Upper lobe of left lung (tissue), 6 donors: ENCODE measurements at regions not wholly inside any gene's neighbourhood (a gene's known extent, or its start where the extent isn't known, plus 50 kb on each side); places are given as distances from the start of the nearest gene placed in this dataset.

Experiments used
- ATAC-seq, 2 donors: fragments of 200-7000 bp; cut with Tn5 transposase; one replicate each; pipeline ENCODE4 v1.9.1; 2022; ENCODE audit warnings: mild to moderate bottlenecking in 2 of 2, moderate library complexity in 2 of 2; ENCODE audit not compliant: low FRiP score in 2 of 2
- DNase-seq, 2 donors: peaks; one replicate each; pipeline ENCODE4 v3.0.0-alpha.2; 2019 to 2020
- H3K27ac ChIP-seq, 4 donors: fragments of 200-600 bp; sonication (generic); one replicate each; pipeline ENCODE4 v1.5.1; 2016 to 2019
- H3K27me3 ChIP-seq, 4 donors: fragments of 200-600 bp; sonication (generic); one replicate each; pipeline ENCODE4 v1.5.1; 2017 to 2019
- H3K36me3 ChIP-seq, 4 donors: fragments of 200-600 bp; sonication (generic); one replicate each; pipeline ENCODE4 v1.5.1; 2016 to 2019
- H3K4me1 ChIP-seq, 4 donors: fragments of 200-600 bp; sonication (generic); one replicate each; pipeline ENCODE4 v1.5.1; 2018 to 2019
- H3K4me3 ChIP-seq, 4 donors: fragments of 200-600 bp; sonication (generic); one replicate each; pipeline ENCODE4 v1.5.1; 2017 to 2019; ENCODE audit warnings: mild to moderate bottlenecking in 2 of 4, moderate library complexity in 1 of 4
- H3K9me3 ChIP-seq, 4 donors: fragments of 200-600 bp; sonication (generic); one replicate each; pipeline ENCODE4 v1.5.1; 2018 to 2019
- EP300 ChIP-seq, 4 donors: sonication (generic); formaldehyde crosslinking; IDR thresholded peaks; one replicate each; pipeline ENCODE4 v1.5.1; 2017; ENCODE audit warnings: antibody characterized with exemption in 4 of 4, control low read depth in 2 of 4
- POLR2A ChIP-seq, 4 donors: fragments of 450-650 bp; IDR thresholded peaks; one replicate each; pipeline ENCODE4 v1.5.1; 2016 to 2017; ENCODE audit warnings: antibody characterized with exemption in 4 of 4, mild to moderate bottlenecking in 2 of 4
- POLR2AphosphoS5 ChIP-seq, 2 donors: sonication (generic); formaldehyde crosslinking; IDR thresholded peaks; one replicate each; pipeline ENCODE4 v1.5.1; 2017; ENCODE audit warnings: antibody characterized with exemption in 2 of 2
- WGBS, 2 donors: methylation state at CpG; one replicate each; pipeline ENCODE4 v1.1.5; 2017 to 2018; 5-methylcytosine and 5-hydroxymethylcytosine counted together
- TF ChIP-seq, protein P1 (sequence below), 6 experiments: fragments of 450-650 bp in 4 of 6; fragments of 200-600 bp in 2 of 6; sonication (generic) in 2 of 6; IDR thresholded peaks; one replicate each; pipeline ENCODE4 v1.5.1; 2016 to 2019; ENCODE audit warnings: antibody characterized with exemption in 6 of 6
- donor health status: DM: no; HTN: no; CAD: no; lungs with moderate emphysema.
- donor health status: DM: no; HTN: yes; CAD: no; lungs with severe emphysema.

- H3K27me3 ChIP-seq = no peaks in the 10 kb centered on the region
- no peaks in the 10 kb centered on the region for H3K9me3 ChIP-seq
- H3K4me1 ChIP-seq = no peaks in the 10 kb centered on the region
- ATAC-seq (no peak), DNase-seq (no peak)
- TF ChIP-seq POLR2A (IDR thresholded peaks at IDR 0.05) (no peak), POLR2AphosphoS5 (IDR thresholded peaks at IDR 0.05) (no peak), EP300 (IDR thresholded peaks at IDR 0.05) (no peak)
- TF ChIP-seq, protein P1, sequence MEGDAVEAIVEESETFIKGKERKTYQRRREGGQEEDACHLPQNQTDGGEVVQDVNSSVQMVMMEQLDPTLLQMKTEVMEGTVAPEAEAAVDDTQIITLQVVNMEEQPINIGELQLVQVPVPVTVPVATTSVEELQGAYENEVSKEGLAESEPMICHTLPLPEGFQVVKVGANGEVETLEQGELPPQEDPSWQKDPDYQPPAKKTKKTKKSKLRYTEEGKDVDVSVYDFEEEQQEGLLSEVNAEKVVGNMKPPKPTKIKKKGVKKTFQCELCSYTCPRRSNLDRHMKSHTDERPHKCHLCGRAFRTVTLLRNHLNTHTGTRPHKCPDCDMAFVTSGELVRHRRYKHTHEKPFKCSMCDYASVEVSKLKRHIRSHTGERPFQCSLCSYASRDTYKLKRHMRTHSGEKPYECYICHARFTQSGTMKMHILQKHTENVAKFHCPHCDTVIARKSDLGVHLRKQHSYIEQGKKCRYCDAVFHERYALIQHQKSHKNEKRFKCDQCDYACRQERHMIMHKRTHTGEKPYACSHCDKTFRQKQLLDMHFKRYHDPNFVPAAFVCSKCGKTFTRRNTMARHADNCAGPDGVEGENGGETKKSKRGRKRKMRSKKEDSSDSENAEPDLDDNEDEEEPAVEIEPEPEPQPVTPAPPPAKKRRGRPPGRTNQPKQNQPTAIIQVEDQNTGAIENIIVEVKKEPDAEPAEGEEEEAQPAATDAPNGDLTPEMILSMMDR (IDR thresholded peaks at IDR 0.05) = no peak
- no peak overlapping the region for H3K27ac ChIP-seq
- H3K36me3 ChIP-seq = no peaks in the 10 kb centered on the region
- WGBS, 2 donors = 76 to 88% methylated on average over 1 of the region's 1 CpG
- no peak overlapping the region for H3K4me3 ChIP-seq
These were observed 466.5 kb upstream of the DYNLRB2 start for GRCh38 chr16:80074329-80074728.

- Histone ChIP-seq H3K27me3 (no peaks in the 10 kb centered on the region), H3K9me3 (no peaks in the 10 kb centered on the region), H3K4me1 (no peaks in the 10 kb centered on the region), H3K4me3 (no peak overlapping the region), H3K36me3 (no peaks in the 10 kb centered on the region), H3K27ac (no peak overlapping the region)
- ATAC-seq = no peak
- DNase-seq = no peak
- no peak for TF ChIP-seq EP300 (IDR thresholded peaks at IDR 0.05)
- TF ChIP-seq, protein P1 (IDR thresholded peaks at IDR 0.05) = no peak
- no peak for TF ChIP-seq POLR2A (IDR thresholded peaks at IDR 0.05)
- TF ChIP-seq POLR2AphosphoS5 (IDR thresholded peaks at IDR 0.05) = no peak
- WGBS, 2 donors = 65 to 84% methylated on average over 5 of the region's 5 CpGs
These were observed 468.8 kb upstream of the DYNLRB2 start for GRCh38 chr16:80071964-80072456.

GRCh38 chr16:80066805-80067580 lies 466.5 kb upstream of the MAF start:
- Histone ChIP-seq H3K27me3 (no peaks in the 10 kb centered on the region), H3K4me1 (no peaks in the 10 kb centered on the region), H3K4me3 (no peak overlapping the region), H3K9me3 (no peaks in the 10 kb centered on the region), H3K36me3 (no peaks in the 10 kb centered on the region), H3K27ac (no peak overlapping the region)
- TF ChIP-seq POLR2A (IDR thresholded peaks at IDR 0.05) = no peak
- TF ChIP-seq EP300 (IDR thresholded peaks at IDR 0.05) = no peak
- TF ChIP-seq, protein P1 (IDR thresholded peaks at IDR 0.05) = no peak
- no peak for TF ChIP-seq POLR2AphosphoS5 (IDR thresholded peaks at IDR 0.05)
- WGBS, 2 donors = 73 to 81% methylated on average over 12 of the region's 12 CpGs
- ATAC-seq (no peak), DNase-seq (no peak)

GRCh38 chr16:80065541-80065940 lies 465.0 kb upstream of the MAF start:
- H3K9me3 ChIP-seq = no peaks in the 10 kb centered on the region
- no peaks in the 10 kb centered on the region for H3K4me1 ChIP-seq
- no peak for ATAC-seq
- H3K27ac ChIP-seq = no peak overlapping the region
- no peak for TF ChIP-seq POLR2AphosphoS5 (IDR thresholded peaks at IDR 0.05)
- no peak for TF ChIP-seq EP300 (IDR thresholded peaks at IDR 0.05)
- TF ChIP-seq, protein P1 (IDR thresholded peaks at IDR 0.05) = no peak
- TF ChIP-seq POLR2A (IDR thresholded peaks at IDR 0.05) = no peak
- DNase-seq = no peak
- WGBS, 2 donors = 88 to 91% methylated on average over 3 of the region's 3 CpGs
- H3K36me3 ChIP-seq = no peaks in the 10 kb centered on the region
- H3K4me3 ChIP-seq = no peak overlapping the region
- no peaks in the 10 kb centered on the region for H3K27me3 ChIP-seq

- TF ChIP-seq, protein P1 (IDR thresholded peaks at IDR 0.05) = no peak
- TF ChIP-seq EP300 (IDR thresholded peaks at IDR 0.05) = no peak
- TF ChIP-seq POLR2A (IDR thresholded peaks at IDR 0.05) = no peak
- TF ChIP-seq POLR2AphosphoS5 (IDR thresholded peaks at IDR 0.05) = no peak
- no peaks in the 10 kb centered on the region for H3K4me1 ChIP-seq
- no peak overlapping the region for H3K27ac ChIP-seq
- H3K36me3 ChIP-seq = no peaks in the 10 kb centered on the region
- DNase-seq (no peak), ATAC-seq (no peak)
- H3K4me3 ChIP-seq = no peak overlapping the region
- H3K9me3 ChIP-seq = no peaks in the 10 kb centered on the region
- H3K27me3 ChIP-seq = no peaks in the 10 kb centered on the region
- WGBS, 2 donors = 61 to 63% methylated on average over 4 of the region's 4 CpGs
These were observed 463.2 kb upstream of the MAF start for GRCh38 chr16:80063713-80064069.
